ENCODE measurements at regions not wholly inside any gene's neighbourhood (a gene's known extent, or its start where the extent isn't known, plus 50 kb on each side); places are given as distances from the start of the nearest gene placed in this dataset.

GRCh38 chr21:22044431-22044830 lies 1046.2 kb downstream of the NCAM2 start:
- DNase-seq: no peak

GRCh38 chr21:22046576-22046975 lies 1048.4 kb downstream of the NCAM2 start:
- no peak for DNase-seq

DNA sequence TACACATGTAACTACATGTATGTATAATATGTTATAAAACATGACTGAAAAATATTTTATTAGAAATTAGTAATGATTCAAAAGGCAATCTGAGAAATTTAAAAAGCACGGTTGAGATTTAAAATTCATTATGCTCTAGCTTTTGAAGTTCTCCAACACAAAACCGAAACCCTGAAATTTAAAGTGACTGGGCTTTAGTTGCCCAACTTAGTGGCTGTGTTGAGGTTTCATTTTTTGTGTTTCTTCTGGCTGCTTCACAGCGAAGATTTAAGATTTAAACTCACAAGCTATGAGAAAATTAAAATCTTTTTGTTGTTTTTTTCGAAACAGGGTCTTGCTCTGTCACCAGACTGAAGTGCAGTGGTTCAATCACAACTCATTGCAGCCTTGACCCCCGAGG lies 1058.7 kb downstream of the NCAM2 start:
- no peak for DNase-seq

DNA sequence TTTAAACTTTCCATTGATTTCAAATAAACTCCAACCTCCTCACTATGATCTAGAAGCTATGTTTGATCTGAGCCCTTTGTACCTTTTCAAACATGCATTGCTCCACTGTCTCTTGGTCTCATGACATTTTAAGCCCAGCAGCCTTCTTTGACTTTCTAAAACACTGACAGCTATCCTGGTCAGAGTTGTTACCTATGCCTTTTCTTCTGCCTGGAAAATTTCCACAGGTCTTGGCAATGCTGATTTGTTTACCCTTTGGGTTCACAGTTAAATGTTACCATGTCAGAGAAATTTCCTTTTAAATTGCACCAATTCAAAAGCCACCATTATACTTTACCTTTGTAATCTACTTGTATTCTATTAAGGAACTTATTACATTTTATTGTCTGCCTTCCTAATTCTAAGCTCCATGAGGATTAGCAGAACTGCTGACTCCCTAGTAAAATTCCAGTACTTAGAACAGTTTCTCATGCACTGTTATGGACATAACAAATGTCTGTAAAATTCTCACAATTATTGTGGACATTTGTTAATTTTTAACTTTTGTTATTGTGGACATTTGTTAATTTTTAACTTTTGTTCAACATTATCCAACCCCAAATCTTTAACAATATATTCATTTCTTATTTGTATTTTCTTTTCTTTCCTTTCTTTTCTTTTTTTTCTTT lies 1064.4 kb downstream of the NCAM2 start:
- no peak for DNase-seq

DNA sequence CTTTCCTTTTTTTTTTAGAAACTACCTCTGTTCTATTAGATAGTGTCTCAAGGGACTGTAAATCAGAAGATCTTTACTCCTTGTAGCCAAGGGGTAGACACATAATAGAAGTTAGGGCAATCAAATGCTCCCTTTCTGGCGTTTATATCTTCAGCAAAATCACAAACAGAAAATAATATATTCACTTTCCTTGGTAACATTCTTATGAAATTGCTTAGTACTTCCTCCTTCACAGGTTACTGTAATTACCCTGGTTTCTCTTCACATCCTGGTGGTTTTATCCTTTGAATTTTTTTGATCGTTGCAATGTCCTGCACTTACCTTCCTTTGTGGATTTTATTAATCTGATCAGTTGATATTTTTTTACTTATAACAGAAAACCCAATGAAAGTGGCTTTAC lies 1064.9 kb downstream of the NCAM2 start:
- DNase-seq: no peak

GRCh38 chr21:22076471-22076870 lies 1078.3 kb downstream of the NCAM2 start:
- no peak for DNase-seq

DNA sequence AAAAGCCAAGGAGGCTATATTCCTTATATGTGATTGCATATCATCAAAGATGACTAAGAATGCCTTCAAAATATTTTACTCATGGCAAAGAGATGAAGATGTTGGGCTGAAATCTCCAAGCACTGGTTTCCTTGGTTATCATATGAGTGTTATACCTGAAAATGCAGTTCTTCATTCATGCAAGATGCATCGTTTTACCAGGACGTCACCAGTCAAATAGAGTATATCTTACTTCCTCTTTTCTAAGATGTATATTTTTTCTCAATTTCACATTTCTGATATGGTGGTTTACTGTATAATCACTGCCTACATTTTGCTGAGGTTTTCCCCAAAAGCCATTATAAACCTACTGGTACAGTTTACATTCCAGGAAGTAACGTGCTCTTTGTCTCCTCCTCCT lies 1085.7 kb downstream of the NCAM2 start:
- no peak for DNase-seq

DNA sequence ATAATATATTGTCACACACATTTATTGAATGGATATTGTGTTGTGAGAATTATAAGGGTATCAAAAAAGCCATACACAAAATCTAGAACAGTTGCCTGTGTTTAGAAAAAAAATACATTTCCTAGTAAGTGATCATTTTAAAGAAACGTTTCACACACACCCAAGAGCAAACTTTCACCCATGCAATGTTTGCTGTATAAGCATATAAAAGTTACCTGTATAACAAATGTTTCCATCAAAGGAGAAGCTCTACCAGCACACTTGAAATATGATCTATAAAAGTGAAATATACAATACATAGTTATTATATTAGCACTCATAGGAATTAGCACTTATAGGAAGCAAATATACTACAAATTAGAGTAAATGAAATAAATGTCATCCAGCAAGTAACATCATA lies 1098.1 kb downstream of the NCAM2 start:
- DNase-seq: no peak

DNA sequence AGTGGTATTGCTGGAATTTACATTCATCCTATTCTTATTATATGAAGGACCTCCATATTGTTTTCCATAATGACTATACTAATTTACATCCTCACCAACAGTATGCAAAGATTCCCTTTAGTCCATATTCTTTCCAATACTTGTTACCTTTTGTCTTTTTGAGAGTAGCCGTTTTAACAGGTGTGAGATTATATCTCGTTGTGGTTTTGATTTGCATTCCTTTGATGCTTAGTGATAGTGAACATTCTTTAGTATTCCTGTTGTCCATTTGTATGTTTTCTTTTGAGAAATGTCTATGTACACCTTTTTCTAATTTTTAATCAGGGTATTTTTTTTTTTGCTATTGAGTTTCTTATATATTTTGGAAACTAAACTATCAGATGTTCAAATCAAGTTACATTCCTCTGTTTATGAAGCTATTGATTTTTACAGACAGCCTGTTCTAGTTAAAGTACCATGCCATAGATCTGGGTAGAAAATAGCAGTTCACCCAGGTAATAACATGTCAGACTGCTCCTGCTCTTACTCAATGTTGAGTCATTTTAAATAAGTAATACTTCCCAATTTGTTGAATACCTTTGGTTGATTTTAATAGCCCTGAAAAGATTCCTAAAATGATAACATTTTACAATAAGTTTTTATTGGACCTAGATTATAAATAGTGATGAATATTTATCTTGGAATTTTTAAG lies 1108.7 kb downstream of the NCAM2 start:
- DNase-seq: no peak

GRCh38 chr21:22115746-22116145 lies 1117.5 kb downstream of the NCAM2 start:
- no peak for DNase-seq

- no peak for DNase-seq
Observed at GRCh38 chr21:22120616-22121266, 1122.5 kb downstream of the NCAM2 start.

- DNase-seq: no peak
Observed at GRCh38 chr21:22125581-22125980, 1127.4 kb downstream of the NCAM2 start.

- no peak for DNase-seq
Observed at GRCh38 chr21:22128671-22129070, 1130.5 kb downstream of the NCAM2 start.

GRCh38 chr21:22132358-22133071 lies 1134.3 kb downstream of the NCAM2 start:
- DNase-seq: no peak

DNA sequence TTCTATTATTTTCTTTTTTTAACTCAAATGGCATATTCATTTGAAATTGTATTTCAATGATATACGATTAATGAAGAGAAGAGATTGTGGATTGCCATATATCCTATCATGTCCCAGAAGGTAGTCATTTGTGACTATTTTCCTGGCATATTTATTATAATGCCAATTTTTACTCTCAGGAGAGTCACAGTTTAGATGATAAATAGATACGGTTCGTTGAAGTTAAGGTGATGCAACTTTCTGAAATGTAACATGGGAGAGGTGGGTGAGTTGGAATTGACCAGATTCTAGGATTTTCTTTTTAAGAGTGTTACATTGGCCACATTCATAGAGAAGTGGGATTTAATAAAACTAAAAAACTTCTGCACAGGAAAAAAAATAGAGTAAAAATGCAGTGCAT lies 1138.5 kb downstream of the NCAM2 start:
- no peak for DNase-seq

GRCh38 chr21:22138297-22139016 lies 1140.2 kb downstream of the NCAM2 start:
- DNase-seq: no peak

- no peak for DNase-seq
Observed at GRCh38 chr21:22145545-22145944, 1147.3 kb downstream of the NCAM2 start.

- no peak for DNase-seq
Observed at GRCh38 chr21:22154579-22155274, 1156.5 kb downstream of the NCAM2 start.

- no peak for DNase-seq
Observed at GRCh38 chr21:22164912-22165311, 1166.7 kb downstream of the NCAM2 start.

- no peak for DNase-seq
Observed at GRCh38 chr21:22174746-22175145, 1176.5 kb downstream of the NCAM2 start.

DNA sequence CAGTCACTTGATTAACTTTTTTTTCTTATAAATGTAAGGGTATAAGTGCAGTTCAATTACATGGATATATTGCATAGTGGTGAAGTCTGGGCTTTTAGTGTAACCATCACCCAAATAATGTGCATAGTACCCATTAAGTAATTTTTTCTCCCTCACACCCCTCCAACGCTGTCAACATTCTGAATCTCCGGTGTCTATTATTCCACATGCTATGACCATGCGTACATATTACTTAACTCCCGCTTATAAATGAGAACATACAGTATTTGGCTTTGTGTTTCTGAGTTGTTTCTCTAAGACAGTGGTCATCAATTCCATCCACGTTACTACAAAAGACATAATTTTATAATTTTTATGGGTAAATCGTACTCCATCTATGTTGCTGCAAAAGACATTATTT lies 1191.1 kb downstream of the NCAM2 start:
- no peak for DNase-seq

DNA sequence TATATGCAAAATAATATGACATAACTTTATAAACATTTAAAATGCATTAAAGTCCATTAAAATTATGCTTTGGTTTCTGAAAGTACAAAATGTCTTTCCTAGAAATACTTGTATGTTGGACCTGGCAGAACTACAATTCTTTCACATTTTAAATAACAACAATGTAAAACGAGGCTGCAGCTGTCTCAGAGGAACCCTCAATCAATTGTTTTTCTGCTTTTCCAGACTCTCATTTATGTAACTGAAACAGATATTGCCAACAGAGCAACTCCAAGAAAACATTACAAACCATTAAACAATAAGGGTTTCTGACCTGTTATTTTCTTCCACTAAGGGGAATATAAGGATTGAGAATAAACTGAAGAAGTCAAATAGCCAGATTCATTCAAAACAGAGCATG lies 1193.4 kb downstream of the NCAM2 start:
- DNase-seq: no peak
